ENCODE measurements at regions not wholly inside any gene's neighbourhood (a gene's known extent, or its start where the extent isn't known, plus 50 kb on each side); places are given as distances from the start of the nearest gene placed in this dataset.

GRCh38 chr17:6923385-6923784 is 72.5 kb upstream of the ALOX12 start:
- TF ChIP-seq CTCF (conservative IDR thresholded peaks at IDR 0.05): no peak
- no peak for TF ChIP-seq EZH2 (IDR thresholded peaks at IDR 0.05; ENCODE audit: low read depth)
